Thymus (tissue), 11 donors: ENCODE measurements at regions not wholly inside any gene's neighbourhood (a gene's known extent, or its start where the extent isn't known, plus 50 kb on each side); places are given as distances from the start of the nearest gene placed in this dataset.
A peak's percentile ranks its signal among the peaks of the same experiment; 100 is the strongest.
"Not testable (repeated sequence)": the region's sequence is repeated elsewhere in the genome, so short reads cannot be mapped to it uniquely, and the experiment has no call there.

Experiments
- DNase-seq, 9 donors: peaks; one replicate each; pipeline ENCODE4 v3.0.0-alpha.2; 2013; ENCODE audit warnings: low spot score in 9 of 9, low read depth in 6 of 9, missing footprints in 1 of 9
- H3K27ac ChIP-seq, 2 donors: one replicate each; pipeline ENCODE4 v1.5.1; 2013; ENCODE audit warnings: control low read depth in 1 of 2, low read depth in 1 of 2, low read length in 1 of 2, mild to moderate bottlenecking in 1 of 2, moderate library complexity in 1 of 2
- H3K27me3 ChIP-seq, 2 donors: one replicate each; pipeline ENCODE4 v1.5.1; 2013; ENCODE audit warnings: low read length in 1 of 2; ENCODE audit not compliant: control insufficient read depth in 2 of 2, insufficient read depth in 1 of 2
- H3K36me3 ChIP-seq, 2 donors: one replicate each; pipeline ENCODE4 v1.5.1; 2013; ENCODE audit warnings: low read length in 1 of 2, mild to moderate bottlenecking in 1 of 2, moderate library complexity in 1 of 2; ENCODE audit not compliant: control insufficient read depth in 2 of 2, insufficient read depth in 2 of 2
- H3K4me1 ChIP-seq, 2 donors: one replicate each; pipeline ENCODE4 v1.5.1; 2013; ENCODE audit warnings: low read length in 2 of 2; ENCODE audit not compliant: control insufficient read depth in 2 of 2, insufficient read depth in 2 of 2
- H3K4me3 ChIP-seq, 2 donors: one replicate each; pipeline ENCODE4 v1.5.1; 2013; ENCODE audit warnings: low read length in 2 of 2, control low read depth in 1 of 2, mild to moderate bottlenecking in 1 of 2
- H3K9me3 ChIP-seq, 2 donors: one replicate each; pipeline ENCODE4 v1.5.1; 2013; ENCODE audit warnings: low read length in 1 of 2, mild to moderate bottlenecking in 1 of 2; ENCODE audit not compliant: control insufficient read depth in 2 of 2, insufficient read depth in 1 of 2
- WGBS: extraction: QIAGEN DNeasy Blood & Tissue Kit; methylation state at CpG from one replicate; pipeline ENCODE4 v1.1.7; 2013; 5-methylcytosine and 5-hydroxymethylcytosine counted together
- donor health status: healthy.

DNA sequence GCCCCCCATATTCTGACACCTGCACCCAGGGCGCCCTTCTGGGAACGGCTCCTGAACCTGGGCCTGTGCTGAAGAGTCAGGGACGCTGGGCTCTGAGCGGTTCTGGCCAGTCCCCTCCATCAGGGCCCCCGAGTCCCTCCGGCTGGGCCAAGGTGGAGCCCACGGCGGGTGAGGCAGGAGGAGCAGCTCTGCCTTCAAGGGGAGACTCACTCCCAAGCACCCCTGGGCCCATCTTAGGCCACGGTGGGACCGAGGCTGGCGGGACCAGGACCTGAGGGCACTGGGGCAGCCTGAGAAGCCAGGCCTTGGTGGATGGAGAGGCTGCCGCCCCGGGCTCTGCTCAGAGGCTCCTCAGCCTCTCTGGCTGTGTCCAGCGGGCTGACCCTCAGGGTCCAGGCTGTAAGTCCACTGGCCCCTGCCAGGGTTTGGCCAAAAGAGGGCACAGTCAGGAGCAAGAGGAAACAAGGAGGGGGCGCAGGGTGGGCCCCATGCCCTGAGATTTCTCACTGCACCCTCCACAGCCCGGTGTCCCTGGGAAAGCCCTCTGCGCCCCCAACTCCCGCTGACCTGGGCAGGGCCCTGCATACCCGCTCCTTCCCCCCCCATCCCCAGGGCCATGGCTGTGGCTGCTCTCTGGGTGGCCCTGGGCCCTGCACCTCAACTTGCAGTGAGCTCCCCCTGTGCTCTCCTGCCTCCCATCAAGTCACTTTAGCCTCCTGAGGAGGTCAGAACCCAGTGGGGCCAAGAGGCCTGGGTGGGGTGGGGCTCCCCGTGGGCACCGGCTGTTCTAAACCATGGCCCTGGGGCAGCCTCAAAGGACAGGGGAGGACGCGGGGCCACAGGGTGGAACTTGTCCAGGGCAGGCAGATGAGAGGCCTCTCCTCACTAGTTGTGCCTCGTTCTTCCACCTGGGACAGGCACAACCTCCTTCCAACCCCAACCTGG is 266.4 kb upstream of the SFSWAP start:
- Histone ChIP-seq H3K27me3 (no peaks in the 10 kb centered on the region), H3K4me3 (no peak overlapping the region), H3K36me3 (no peaks in the 10 kb centered on the region), H3K4me1 (no peaks in the 10 kb centered on the region), H3K9me3 (no peaks in the 10 kb centered on the region), H3K27ac (no peak overlapping the region)
- no peak for DNase-seq
- 91% methylated on average over 24 of the region's 24 CpGs for WGBS

- Histone ChIP-seq H3K27ac (no peak overlapping the region), H3K27me3 (no peaks in the 10 kb centered on the region), H3K4me3 (no peak overlapping the region), H3K36me3 (no peaks in the 10 kb centered on the region), H3K9me3 (no peaks in the 10 kb centered on the region), H3K4me1 (no peaks in the 10 kb centered on the region)
- 69% methylated on average over 13 of the region's 13 CpGs for WGBS
- DNase-seq, result no peak
Measured at GRCh38 chr12:131445184-131445774, 265.6 kb upstream of the SFSWAP start.

DNA sequence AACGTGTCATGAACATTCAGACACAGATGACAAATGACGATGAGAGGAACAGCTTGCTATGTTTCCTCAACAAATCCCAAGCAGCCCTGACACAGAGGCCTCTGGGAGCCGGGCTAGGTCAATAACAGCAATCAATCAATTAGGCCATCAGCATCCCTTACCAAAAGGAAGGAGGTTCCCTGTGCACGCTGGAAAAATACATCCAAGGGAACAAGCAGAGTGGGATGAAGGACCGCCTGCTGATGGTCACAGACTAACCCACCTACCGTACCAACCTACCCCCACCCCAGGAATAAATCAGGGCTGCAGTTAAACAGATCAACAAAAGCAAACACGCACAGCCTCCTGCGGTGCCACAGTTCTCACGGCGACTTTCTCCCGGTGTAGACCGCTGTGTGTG is 265.1 kb upstream of the SFSWAP start:
- Histone ChIP-seq H3K9me3 (no peaks in the 10 kb centered on the region), H3K4me3 (no peak overlapping the region), H3K36me3 (no peaks in the 10 kb centered on the region), H3K4me1 (no peaks in the 10 kb centered on the region), H3K27ac (no peak overlapping the region), H3K27me3 (no peaks in the 10 kb centered on the region)
- 90% methylated on average over 12 of the region's 12 CpGs for WGBS
- no peak for DNase-seq

- not testable (repeated sequence) for H3K4me1 ChIP-seq, H3K27me3 ChIP-seq, H3K9me3 ChIP-seq, H3K4me3 ChIP-seq, H3K27ac ChIP-seq, DNase-seq, H3K36me3 ChIP-seq
- WGBS, result 91% methylated on average over 14 of the region's 14 CpGs
Measured at GRCh38 chr12:131447636-131448035, 263.3 kb upstream of the SFSWAP start.

GRCh38 chr12:131448254-131448795 is 262.6 kb upstream of the SFSWAP start:
- Histone ChIP-seq H3K27ac (no peak overlapping the region), H3K9me3 (no peaks in the 10 kb centered on the region), H3K4me3 (no peak overlapping the region), H3K4me1 (no peaks in the 10 kb centered on the region), H3K36me3 (no peaks in the 10 kb centered on the region), H3K27me3 (no peaks in the 10 kb centered on the region)
- 87% methylated on average over 13 of the region's 13 CpGs for WGBS
- no peak for DNase-seq

GRCh38 chr12:131449027-131449426 is 261.9 kb upstream of the SFSWAP start:
- Histone ChIP-seq H3K4me3 (no peak overlapping the region), H3K27ac (no peak overlapping the region), H3K9me3 (no peaks in the 10 kb centered on the region), H3K27me3 (no peaks in the 10 kb centered on the region), H3K36me3 (no peaks in the 10 kb centered on the region), H3K4me1 (no peaks in the 10 kb centered on the region)
- 96% methylated on average over 6 of the region's 6 CpGs for WGBS
- no peak for DNase-seq

- 7% methylated on average over 10 of the region's 10 CpGs for WGBS
- H3K4me3 ChIP-seq, result no peak overlapping the region
- no peak overlapping the region for H3K27ac ChIP-seq
- DNase-seq, result peak in 4 of 9 donors; percentile 7 to 37 (median 24)
- H3K9me3 ChIP-seq, result no peaks in the 10 kb centered on the region
- no peaks in the 10 kb centered on the region for H3K36me3 ChIP-seq
- no peaks in the 10 kb centered on the region for H3K27me3 ChIP-seq
- H3K4me1 ChIP-seq, result no peaks in the 10 kb centered on the region
Measured at GRCh38 chr12:131452444-131452860, 258.4 kb upstream of the SFSWAP start.

DNA sequence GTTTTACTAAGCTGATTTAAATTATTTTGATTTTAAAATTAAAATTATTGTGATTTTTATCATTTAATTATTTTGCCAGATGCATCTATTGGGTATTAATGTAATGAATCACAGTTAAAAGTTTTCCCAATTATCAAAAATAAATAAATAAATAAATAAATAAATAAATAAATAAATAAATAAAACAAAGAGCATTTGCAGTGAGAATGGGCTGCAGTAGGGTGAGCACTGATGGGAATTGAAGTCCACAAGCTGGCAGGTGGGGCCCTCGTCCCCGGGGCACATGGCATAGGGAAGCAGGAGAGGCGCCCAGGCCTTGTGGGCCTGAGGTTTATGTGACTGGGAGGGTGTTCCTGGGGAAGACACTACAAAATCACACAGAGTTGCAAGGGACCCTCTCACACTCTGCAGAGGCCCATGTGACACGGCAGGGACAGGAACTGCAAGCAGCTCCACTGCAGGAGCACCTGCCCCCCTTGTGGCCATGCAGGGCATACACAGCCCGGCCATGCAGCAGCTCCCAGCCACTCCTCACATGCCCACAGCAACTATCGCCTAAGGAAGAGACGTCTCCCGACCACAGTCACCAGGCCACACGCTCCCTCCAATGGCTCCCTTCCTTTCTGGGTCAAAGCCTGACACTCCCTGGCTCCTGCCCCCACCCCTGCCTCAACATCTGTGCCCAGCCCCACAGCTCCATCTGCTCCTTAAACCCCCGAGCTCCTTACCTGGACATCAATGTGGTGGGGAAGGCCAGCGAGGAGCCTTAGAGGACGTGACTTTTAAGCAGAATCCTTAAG is 256.3 kb upstream of the SFSWAP start:
- H3K9me3 ChIP-seq, result no peaks in the 10 kb centered on the region
- DNase-seq, result peak in 7 of 9 donors; percentile 1 to 56 (median 16)
- WGBS, result 46% methylated on average over 12 of the region's 12 CpGs
- no peak overlapping the region for H3K4me3 ChIP-seq
- H3K27me3 ChIP-seq, result no peaks in the 10 kb centered on the region
- no peaks in the 10 kb centered on the region for H3K36me3 ChIP-seq
- H3K27ac ChIP-seq, result no peak overlapping the region
- no peaks in the 10 kb centered on the region for H3K4me1 ChIP-seq

DNA sequence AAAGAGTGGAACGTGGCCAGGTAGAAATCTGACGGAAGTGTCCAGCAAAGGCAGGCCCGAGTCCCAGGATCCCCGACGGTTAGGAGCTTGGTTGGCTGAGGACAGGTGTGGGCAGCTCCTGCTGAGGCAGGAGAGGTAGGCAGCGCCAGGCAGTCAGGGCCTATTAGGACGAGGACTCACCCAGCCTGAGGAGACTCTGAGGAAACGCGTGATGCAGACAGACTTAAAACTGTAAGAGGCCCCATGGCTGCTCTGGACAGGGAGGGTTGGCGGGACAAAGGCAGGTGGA is 255.7 kb upstream of the SFSWAP start:
- Histone ChIP-seq H3K36me3 (no peaks in the 10 kb centered on the region), H3K9me3 (no peaks in the 10 kb centered on the region), H3K4me3 (no peak overlapping the region), H3K27me3 (no peaks in the 10 kb centered on the region), H3K27ac (no peak overlapping the region), H3K4me1 (no peaks in the 10 kb centered on the region)
- 90% methylated on average over 10 of the region's 10 CpGs for WGBS
- DNase-seq, result no peak
